Activated B cell treated with CpG ODN at 0.5 μM for 24 hours (primary cell): ENCODE measurements at regions not wholly inside any gene's neighbourhood (a gene's known extent, or its start where the extent isn't known, plus 50 kb on each side); places are given as distances from the start of the nearest gene placed in this dataset.

ENCODE experiments used
- ATAC-seq: fragments of 200-7000 bp; cut with Tn5 transposase; one replicate; pipeline ENCODE4 v1.10.0; 2021; ENCODE audit warnings: low read depth, mild to moderate bottlenecking, moderate library complexity
- CTCF ChIA-PET: fragments of 350-600 bp; sonication (Branson Sonifier 250); formaldehyde crosslinking; loops from one replicate; lab custom pipeline; 2021; ENCODE audit warnings: antibody characterized with exemption; lab: Charles Lee
- POLR2A ChIA-PET: fragments of 350-600 bp; sonication (Branson Sonifier 250); formaldehyde crosslinking; loops from one replicate; lab custom pipeline; 2021; ENCODE audit warnings: antibody characterized with exemption; lab: Charles Lee
- DNase-seq: peaks from one replicate; pipeline ENCODE4 v3.0.0; 2022
- H3K27ac Mint-ChIP-seq: one replicate; pipeline ENCODE4 v1.8.0; 2020; ENCODE audit warnings: mixed read lengths
- H3K27me3 Mint-ChIP-seq: one replicate; pipeline ENCODE4 v1.8.0; 2021; ENCODE audit warnings: mixed read lengths
- H3K36me3 Mint-ChIP-seq: one replicate; pipeline ENCODE4 v1.8.0; 2021; ENCODE audit warnings: low read depth, mixed read lengths
- H3K4me1 Mint-ChIP-seq: one replicate; pipeline ENCODE4 v1.8.0; 2021; ENCODE audit warnings: mixed read lengths
- H3K4me3 Mint-ChIP-seq: one replicate; pipeline ENCODE4 v1.8.0; 2020; ENCODE audit warnings: mild to moderate bottlenecking, mixed read lengths
- H3K9me3 Mint-ChIP-seq: one replicate; pipeline ENCODE4 v1.8.0; 2020; ENCODE audit warnings: mixed read lengths
- intact Hi-C: fragments of 100-400 bp; cut with micrococcal nuclease; formaldehyde crosslinking; loops from one replicate; pipeline ENCODE4 v1.15.1; 2024
- TF ChIP-seq, protein P1 (sequence below): fragments of 200-600 bp; IDR thresholded peaks from one replicate; pipeline ENCODE4 v1.8.0; 2022; ENCODE audit warnings: antibody characterized with exemption, mild to moderate bottlenecking

GRCh38 chr2:196259507-196260481 lies 88.4 kb upstream of the STK17B start:
- peaks cover 60% of the 10 kb centered on the region for H3K4me1 Mint-ChIP-seq

DNA sequence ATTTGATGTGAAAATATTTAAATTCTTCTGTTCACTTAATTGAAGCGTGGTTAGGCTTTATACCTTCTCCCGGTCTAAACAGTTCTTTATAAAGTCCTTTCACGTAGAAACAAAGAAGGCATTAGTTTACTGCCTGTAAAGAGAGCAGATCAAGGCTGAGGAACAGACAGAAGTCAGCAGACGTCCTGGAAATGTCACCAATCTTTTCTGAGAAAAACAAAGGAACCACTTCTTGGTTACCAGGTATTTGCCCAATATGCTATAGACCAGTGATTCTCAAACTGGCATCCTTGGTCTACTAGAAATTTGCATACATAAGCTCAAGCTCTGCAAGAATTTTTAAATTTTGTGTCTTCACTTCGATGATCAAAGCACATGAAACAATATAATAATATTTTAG lies 89.2 kb upstream of the STK17B start:
- intact Hi-C loops = loop anchor here (1.0 kb wide), 2 partner anchors 10 to 84 kb away; no protein-coding TSS in a partner anchor
- Mint-ChIP-seq H3K36me3 (no peaks in the 10 kb centered on the region), H3K4me1 (peaks cover 61% of the 10 kb centered on the region), H3K27ac (peak overlapping the region; percentile 87), H3K27me3 (no peaks in the 10 kb centered on the region), H3K4me3 (peak overlapping the region; percentile 67), H3K9me3 (no peaks in the 10 kb centered on the region)
- TF ChIP-seq, protein P1, sequence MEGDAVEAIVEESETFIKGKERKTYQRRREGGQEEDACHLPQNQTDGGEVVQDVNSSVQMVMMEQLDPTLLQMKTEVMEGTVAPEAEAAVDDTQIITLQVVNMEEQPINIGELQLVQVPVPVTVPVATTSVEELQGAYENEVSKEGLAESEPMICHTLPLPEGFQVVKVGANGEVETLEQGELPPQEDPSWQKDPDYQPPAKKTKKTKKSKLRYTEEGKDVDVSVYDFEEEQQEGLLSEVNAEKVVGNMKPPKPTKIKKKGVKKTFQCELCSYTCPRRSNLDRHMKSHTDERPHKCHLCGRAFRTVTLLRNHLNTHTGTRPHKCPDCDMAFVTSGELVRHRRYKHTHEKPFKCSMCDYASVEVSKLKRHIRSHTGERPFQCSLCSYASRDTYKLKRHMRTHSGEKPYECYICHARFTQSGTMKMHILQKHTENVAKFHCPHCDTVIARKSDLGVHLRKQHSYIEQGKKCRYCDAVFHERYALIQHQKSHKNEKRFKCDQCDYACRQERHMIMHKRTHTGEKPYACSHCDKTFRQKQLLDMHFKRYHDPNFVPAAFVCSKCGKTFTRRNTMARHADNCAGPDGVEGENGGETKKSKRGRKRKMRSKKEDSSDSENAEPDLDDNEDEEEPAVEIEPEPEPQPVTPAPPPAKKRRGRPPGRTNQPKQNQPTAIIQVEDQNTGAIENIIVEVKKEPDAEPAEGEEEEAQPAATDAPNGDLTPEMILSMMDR = no peak
- ChIA-PET POLR2A (interaction anchor here (0.6 to 5.6 kb wide), 15 partner anchors 9 to 142 kb away, joined by 3 to 43 read pairs (median 7); partner anchors contain the start of gene STK17B), CTCF (interaction anchor here (1.3 to 4.7 kb wide), 8 partner anchors 10 to 183 kb away, joined by 3 to 27 read pairs (median 4); no protein-coding TSS in a partner anchor)
- DNase-seq (no peak), ATAC-seq (peak; percentile 34)

More at GRCh38 chr2:196259507-196260481, 88.4 kb upstream of the STK17B start:
- TF ChIP-seq, protein P1 = no peak
- intact Hi-C loops = loop anchor here (1.0 kb wide), 2 partner anchors 9 to 83 kb away; no protein-coding TSS in a partner anchor
- H3K27me3 Mint-ChIP-seq = no peaks in the 10 kb centered on the region
- peak overlapping the region; percentile 87 for H3K27ac Mint-ChIP-seq
- ChIA-PET CTCF (interaction anchor here (1.4 to 4.7 kb wide), 6 partner anchors 9 to 182 kb away, joined by 4 to 27 read pairs (median 4); no protein-coding TSS in a partner anchor), POLR2A (interaction anchor here (0.6 to 5.6 kb wide), 18 partner anchors 8 to 726 kb away, joined by 3 to 43 read pairs (median 4); partner anchors contain the start of gene STK17B)
- H3K9me3 Mint-ChIP-seq = no peaks in the 10 kb centered on the region
- peak overlapping the region; percentile 67 for H3K4me3 Mint-ChIP-seq
- ATAC-seq (peak; percentile 41), DNase-seq (no peak)
- H3K36me3 Mint-ChIP-seq = no peaks in the 10 kb centered on the region

GRCh38 chr2:196262606-196263005 lies 91.2 kb upstream of the STK17B start:
- TF ChIP-seq, protein P1 = no peak
- ATAC-seq (no peak), DNase-seq (no peak)
- Mint-ChIP-seq H3K27ac (peak overlapping the region; percentile 91), H3K4me3 (peak overlapping the region; percentile 71), H3K4me1 (peaks cover 64% of the 10 kb centered on the region), H3K36me3 (no peaks in the 10 kb centered on the region), H3K27me3 (no peaks in the 10 kb centered on the region), H3K9me3 (no peaks in the 10 kb centered on the region)
- CTCF ChIA-PET = no interaction called here
- intact Hi-C loops = loop anchor here (1.0 kb wide), 2 partner anchors 12 to 20 kb away; no protein-coding TSS in a partner anchor
- POLR2A ChIA-PET = interaction anchor here (0.6 to 5.6 kb wide), 15 partner anchors 11 to 550 kb away, joined by 3 to 43 read pairs (median 3); partner anchors contain the start of gene STK17B

DNA sequence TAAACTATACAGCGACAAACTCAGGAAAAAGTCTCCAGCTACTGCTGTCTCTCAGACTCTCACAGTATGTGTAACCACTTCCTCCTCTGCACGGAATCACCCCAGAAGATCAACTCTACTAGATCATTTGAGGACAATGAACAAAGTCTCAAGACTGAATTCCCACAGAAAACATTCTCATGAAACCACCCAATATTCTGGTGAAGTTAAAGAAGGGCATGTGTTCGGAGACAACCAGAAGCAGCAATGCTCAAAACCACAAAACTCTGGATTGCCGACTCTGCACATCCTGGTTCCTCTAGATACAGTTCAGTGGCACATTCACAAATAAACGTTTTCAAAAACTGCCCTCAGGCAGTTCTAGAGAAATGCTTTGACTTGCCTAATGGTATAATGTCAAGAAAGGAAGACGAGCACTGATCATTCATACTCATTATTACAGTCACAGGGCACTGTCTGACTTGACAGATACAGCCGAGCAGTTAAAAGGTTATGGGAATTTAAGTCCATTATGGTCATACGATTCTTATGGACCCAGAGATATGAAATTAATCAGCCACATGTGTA lies 91.9 kb upstream of the STK17B start:
- DNase-seq (no peak), ATAC-seq (peak; percentile 80)
- Mint-ChIP-seq H3K4me1 (peaks cover 69% of the 10 kb centered on the region), H3K4me3 (peak overlapping the region; percentile 71), H3K27ac (peak overlapping the region; percentile 91), H3K9me3 (no peaks in the 10 kb centered on the region), H3K36me3 (no peaks in the 10 kb centered on the region), H3K27me3 (no peaks in the 10 kb centered on the region)
- TF ChIP-seq, protein P1 = no peak
- intact Hi-C loops = loop anchor here (1.0 kb wide), 2 partner anchors 11 to 21 kb away; no protein-coding TSS in a partner anchor
- CTCF ChIA-PET = no interaction called here
- POLR2A ChIA-PET = interaction anchor here (0.6 to 5.6 kb wide), 12 partner anchors 13 to 551 kb away, joined by 3 to 43 read pairs (median 3); partner anchors contain the start of gene STK17B
